ENCODE measurements at regions not wholly inside any gene's neighbourhood (a gene's known extent, or its start where the extent isn't known, plus 50 kb on each side); places are given as distances from the start of the nearest gene placed in this dataset.
"Not testable (repeated sequence)": the region's sequence is repeated elsewhere in the genome, so short reads cannot be mapped to it uniquely, and the experiment has no call there.

DNA sequence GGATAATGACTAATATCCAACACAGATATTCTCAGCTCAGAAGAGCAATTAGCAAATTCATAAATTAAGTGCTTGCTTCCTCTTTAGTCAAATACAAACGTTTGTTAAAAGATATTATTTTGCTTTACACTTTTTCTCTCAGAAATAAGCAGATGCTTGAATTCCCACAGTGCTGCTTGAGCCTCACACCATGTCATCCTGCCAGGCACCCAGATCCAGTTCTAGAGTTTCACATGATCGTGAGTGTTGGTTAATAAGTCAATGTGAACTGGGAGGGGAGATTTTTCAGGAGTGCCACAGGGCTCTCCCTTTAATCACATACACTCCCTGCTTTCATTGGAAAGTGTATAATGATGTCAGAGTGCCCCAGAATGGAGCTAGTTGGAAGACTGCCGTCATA, 352.0 kb downstream of the OR4F29 start:
- not testable (repeated sequence) for DNase-seq

DNA sequence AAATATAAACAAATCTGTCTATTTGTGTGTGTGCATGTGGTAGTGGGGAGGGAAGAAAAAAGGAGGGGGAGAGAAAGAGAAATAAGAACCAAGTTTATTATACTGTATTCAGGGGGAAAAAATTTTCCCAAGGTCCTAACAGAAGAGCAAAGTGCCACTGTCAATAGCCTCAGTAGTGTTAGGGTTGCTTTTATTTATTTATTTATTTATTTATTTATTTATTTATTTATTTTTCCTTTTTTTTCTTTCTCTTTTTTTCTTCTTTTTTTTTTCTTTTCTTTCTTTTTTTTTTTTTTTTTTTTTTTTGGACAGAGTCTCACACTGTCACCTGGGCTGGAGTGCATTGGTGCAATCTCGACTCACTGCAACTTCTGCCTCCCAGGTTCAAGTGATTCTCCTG, 352.7 kb downstream of the OR4F29 start:
- DNase-seq = not testable (repeated sequence)

DNA sequence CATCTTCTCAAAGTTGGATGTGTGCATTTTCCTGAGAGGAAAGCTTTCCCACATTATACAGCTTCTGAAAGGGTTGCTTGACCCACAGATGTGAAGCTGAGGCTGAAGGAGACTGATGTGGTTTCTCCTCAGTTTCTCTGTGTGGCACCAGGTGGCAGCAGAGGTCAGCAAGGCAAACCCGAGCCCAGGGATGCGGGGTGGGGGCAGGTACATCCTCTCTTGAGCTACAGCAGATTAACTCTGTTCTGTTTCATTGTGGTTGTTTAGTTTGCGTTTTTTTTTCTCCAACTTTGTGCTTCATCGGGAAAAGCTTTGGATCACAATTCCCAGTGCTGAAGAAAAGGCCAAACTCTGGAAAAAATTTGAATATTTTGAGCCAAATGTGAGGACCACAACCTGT, 360.2 kb downstream of the OR4F29 start:
- not testable (repeated sequence) for DNase-seq

DNA sequence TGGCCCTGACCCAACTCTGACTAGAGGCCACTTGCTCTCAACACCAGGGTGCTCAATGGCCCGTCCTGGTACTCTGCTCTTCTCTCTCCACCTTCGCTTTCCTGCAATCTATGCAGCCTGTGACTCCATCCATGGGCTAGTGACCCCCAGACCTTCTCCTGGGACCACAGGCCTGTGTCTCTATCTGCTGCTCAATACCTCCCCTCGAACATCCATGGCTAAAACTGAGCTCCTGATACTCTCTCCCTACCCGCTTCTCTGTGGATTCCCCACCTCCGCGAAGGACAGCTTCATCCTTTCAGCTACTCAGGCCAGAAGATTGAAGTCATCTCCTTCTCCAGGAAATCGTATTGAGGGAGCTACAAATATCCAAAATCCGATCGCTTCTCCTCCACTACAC, 363.4 kb downstream of the OR4F29 start:
- not testable (repeated sequence) for DNase-seq

DNA sequence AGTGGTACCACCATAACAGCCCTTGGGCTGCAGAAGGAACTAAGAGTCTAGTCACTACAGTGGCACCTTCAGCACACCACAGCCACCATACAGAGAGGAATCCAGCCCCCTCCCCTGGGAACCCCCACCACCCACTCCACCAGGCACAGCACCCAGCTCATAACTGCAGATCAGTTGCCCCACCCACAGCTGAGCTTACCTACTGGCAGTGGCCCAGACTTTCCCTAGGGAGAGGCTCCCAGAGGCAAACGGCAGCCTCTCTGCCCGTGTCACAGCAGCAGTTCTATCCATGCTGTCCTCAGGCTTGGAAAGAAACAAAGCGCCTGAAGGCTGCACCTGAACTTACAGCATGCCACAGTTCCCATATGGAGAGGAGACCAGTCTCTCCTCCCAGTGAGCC, 372.3 kb downstream of the OR4F29 start:
- DNase-seq = not testable (repeated sequence)

DNA sequence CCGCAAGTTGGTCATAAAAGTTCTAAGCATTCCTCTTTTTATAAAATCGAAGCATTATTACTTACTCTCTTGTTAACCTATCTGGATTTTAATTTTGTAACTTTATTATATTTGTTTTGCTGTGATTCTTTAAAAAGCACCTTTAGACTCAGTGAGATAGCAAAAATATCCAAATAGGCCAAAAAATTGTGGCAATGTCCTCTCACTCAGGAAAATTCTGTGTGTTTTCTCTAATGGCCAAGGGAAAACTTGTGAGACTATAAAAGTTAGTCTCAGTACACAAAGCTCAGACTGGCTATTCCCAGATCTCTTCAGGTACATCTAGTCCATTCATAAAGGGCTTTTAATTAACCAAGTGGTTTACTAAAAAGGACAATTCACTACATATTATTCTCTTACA, 386.4 kb downstream of the OR4F29 start, which contains the start of gene OR4F5:
OR4F5 (plus strand) TSS at position 301 of the 400 bp plus-strand sequence.
- not testable (repeated sequence) for DNase-seq

DNA sequence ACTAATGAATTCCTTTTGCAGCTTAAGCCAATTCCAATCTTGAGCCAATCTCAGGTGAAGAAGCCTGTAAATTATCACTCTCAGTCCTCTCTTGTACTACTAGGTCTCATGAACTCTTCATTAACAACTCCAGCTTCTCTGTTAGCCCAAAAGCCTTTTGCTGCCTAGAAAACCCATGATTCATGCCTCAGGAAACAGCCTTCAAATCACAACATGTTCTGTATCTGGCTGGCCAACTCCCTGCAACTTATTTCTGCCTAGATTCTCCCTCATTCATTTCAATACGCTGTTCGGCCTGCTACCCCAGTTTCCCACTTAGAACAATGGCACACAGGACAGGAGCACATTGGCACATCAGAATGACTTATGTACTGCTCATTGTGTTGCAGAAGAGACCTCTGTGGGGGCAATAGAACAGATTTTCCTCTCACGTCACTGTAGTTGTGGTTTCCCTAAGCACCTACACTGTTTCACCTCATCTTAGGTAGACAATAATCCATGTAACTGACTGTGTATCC, 395.4 kb downstream of the OR4F29 start:
- not testable (repeated sequence) for DNase-seq

DNA sequence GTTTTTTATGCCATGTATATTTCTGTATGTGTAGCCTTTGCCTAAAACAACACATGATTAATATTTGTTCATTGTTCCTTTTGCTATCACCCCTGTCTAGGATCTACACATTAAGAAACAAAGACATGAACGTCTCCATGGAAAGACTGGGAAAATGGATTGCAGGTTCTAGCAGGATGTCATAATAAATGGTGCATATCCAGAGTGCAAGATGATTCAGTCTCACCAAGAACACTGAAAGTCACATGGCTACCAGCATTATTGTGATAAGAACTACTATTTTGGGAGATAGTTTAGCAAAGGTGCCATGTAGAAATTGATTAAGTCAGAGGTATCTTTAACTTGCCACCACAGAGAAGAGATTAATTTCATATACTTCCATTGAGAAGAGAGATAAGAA, 398.3 kb downstream of the OR4F29 start:
- DNase-seq = not testable (repeated sequence)

DNA sequence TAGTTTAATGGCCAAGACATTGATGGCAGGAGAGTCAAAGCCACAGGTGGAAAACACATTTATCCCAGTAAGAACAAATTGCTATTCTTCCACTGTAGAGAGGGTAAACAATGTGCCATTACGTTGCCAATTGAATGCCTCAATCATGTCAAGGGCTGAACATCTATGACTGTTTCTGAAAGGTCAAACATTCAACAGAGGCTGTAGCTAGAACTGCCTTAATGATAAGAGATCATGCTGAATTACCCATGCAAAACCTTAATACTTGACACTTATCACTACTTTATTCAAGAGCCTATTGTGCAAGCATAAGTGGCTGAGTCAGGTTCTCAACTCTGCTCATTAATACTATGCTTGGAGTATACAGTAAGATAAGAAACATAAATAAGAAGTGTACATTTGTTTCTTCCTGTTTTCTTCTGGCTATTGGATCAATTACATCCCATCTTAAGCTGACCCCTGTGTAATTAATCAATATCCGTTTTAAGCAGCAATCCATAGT, 409.5 kb downstream of the OR4F29 start:
- DNase-seq = not testable (repeated sequence)

DNA sequence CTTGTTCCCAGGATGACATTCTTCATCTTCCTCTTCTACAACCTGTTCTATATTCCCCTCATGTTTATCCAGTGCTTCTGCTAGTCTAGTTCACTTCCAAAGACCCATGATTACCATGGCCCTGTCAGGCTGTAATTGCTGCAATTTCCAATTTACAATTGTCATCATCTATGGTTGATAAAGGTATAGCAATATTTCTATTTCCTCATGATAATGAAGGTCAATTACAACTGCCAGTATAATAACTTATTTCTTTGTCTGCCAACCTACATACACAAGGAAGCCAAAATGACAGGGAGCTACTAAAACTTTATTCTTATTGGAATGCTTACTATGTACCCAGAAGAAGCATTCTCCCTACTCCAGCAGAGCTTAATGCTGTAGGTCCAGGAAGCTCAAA, 410.3 kb downstream of the OR4F29 start:
- DNase-seq = not testable (repeated sequence)

DNA sequence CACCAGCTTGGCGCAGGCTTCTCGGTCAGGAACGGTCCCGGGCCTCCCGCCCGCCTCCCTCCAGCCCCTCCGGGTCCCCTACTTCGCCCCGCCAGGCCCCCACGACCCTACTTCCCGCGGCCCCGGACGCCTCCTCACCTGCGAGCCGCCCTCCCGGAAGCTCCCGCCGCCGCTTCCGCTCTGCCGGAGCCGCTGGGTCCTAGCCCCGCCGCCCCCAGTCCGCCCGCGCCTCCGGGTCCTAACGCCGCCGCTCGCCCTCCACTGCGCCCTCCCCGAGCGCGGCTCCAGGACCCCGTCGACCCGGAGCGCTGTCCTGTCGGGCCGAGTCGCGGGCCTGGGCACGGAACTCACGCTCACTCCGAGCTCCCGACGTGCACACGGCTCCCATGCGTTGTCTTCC, 422.3 kb downstream of the OR4F29 start:
- not testable (repeated sequence) for DNase-seq

DNA sequence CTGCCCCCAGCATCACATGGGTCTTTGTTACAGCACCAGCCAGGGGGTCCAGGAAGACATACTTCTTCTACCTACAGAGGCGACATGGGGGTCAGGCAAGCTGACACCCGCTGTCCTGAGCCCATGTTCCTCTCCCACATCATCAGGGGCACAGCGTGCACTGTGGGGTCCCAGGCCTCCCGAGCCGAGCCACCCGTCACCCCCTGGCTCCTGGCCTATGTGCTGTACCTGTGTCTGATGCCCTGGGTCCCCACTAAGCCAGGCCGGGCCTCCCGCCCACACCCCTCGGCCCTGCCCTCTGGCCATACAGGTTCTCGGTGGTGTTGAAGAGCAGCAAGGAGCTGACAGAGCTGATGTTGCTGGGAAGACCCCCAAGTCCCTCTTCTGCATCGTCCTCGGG, 434.2 kb downstream of the OR4F29 start:
- not testable (repeated sequence) for DNase-seq

DNA sequence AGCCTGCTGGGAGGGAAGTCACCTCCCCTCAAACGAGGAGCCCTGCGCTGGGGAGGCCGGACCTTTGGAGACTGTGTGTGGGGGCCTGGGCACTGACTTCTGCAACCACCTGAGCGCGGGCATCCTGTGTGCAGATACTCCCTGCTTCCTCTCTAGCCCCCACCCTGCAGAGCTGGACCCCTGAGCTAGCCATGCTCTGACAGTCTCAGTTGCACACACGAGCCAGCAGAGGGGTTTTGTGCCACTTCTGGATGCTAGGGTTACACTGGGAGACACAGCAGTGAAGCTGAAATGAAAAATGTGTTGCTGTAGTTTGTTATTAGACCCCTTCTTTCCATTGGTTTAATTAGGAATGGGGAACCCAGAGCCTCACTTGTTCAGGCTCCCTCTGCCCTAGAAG, 435.5 kb downstream of the OR4F29 start:
- not testable (repeated sequence) for DNase-seq

DNA sequence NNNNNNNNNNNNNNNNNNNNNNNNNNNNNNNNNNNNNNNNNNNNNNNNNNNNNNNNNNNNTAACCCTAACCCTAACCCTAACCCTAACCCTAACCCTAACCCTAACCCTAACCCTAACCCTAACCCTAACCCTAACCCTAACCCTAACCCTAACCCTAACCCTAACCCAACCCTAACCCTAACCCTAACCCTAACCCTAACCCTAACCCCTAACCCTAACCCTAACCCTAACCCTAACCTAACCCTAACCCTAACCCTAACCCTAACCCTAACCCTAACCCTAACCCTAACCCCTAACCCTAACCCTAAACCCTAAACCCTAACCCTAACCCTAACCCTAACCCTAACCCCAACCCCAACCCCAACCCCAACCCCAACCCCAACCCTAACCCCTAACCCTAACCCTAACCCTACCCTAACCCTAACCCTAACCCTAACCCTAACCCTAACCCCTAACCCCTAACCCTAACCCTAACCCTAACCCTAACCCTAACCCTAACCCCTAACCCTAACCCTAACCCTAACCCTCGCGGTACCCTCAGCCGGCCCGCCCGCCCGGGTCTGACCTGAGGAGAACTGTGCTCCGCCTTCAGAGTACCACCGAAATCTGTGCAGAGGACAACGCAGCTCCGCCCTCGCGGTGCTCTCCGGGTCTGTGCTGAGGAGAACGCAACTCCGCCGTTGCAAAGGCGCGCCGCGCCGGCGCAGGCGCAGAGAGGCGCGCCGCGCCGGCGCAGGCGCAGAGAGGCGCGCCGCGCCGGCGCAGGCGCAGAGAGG, 441.3 kb downstream of the OR4F29 start:
- DNase-seq = peak; percentile 48

Measured in CD4-positive, alpha-beta T cell treated with Interleukin-21 for 1 hour (primary cell).